H1 (cell line): ENCODE measurements at regions not wholly inside any gene's neighbourhood (a gene's known extent, or its start where the extent isn't known, plus 50 kb on each side); places are given as distances from the start of the nearest gene placed in this dataset.

Experiments used
- CTCF ChIA-PET: fragments of 300-600 bp; sonication (Branson Sonifier 250); formaldehyde crosslinking; loops from one replicate; lab custom pipeline; 2021; ENCODE audit not compliant: partially characterized antibody; lab: Charles Lee
- POLR2A ChIA-PET: fragments of 300-600 bp; sonication (Branson Sonifier 250); formaldehyde crosslinking; loops from one replicate; lab custom pipeline; 2021; ENCODE audit warnings: inconsistent platforms; ENCODE audit not compliant: partially characterized antibody; lab: Charles Lee
- DNase-seq, 2 experiments: peaks; one replicate each; pipeline versions ENCODE4 v3.0.0 to v3.0.0-alpha.2; 2010 to 2022; ENCODE audit warnings: low spot score in 2 of 2, low read depth in 1 of 2, mixed read lengths in 1 of 2
- FAIRE-seq: peaks from 2 replicates; lab custom pipeline; 2011; peaks lifted over from hg19 to GRCh38; lab: Jason Lieb, UNC
- H2AFZ ChIP-seq: 2 replicates; pipeline ENCODE4 v1.8.1; 2012; ENCODE audit warnings: low read length, inconsistent platforms
- H2AK5ac ChIP-seq: 2 replicates; pipeline ENCODE4 v1.6.1; 2013; ENCODE audit warnings: low read depth, low read length
- H2BK120ac ChIP-seq: replicated peaks from 2 replicates; pipeline ENCODE3; 2013; ENCODE audit warnings: low read depth, low read length, inconsistent platforms
- H2BK12ac ChIP-seq: 2 replicates; pipeline ENCODE4 v1.6.1; 2013; ENCODE audit warnings: low read depth, low read length
- H2BK15ac ChIP-seq: 2 replicates; pipeline ENCODE4 v1.6.1; 2013; ENCODE audit warnings: low read length
- H2BK20ac ChIP-seq: 2 replicates; pipeline ENCODE4 v1.6.1; 2013; ENCODE audit warnings: low read length
- H2BK5ac ChIP-seq: 2 replicates; pipeline ENCODE4 v1.6.1; 2013; ENCODE audit warnings: low read depth, low read length
- H3K14ac ChIP-seq: 2 replicates; pipeline ENCODE4 v1.6.1; 2013; ENCODE audit warnings: inconsistent platforms; ENCODE audit not compliant: insufficient read length
- H3K18ac ChIP-seq: 2 replicates; pipeline ENCODE4 v1.6.1; 2013; ENCODE audit warnings: low read length; ENCODE audit errors: extremely low read depth
- H3K23ac ChIP-seq: 2 replicates; pipeline ENCODE4 v1.6.1; 2013; ENCODE audit warnings: inconsistent platforms; ENCODE audit not compliant: insufficient read length
- H3K23me2 ChIP-seq: 2 replicates; pipeline ENCODE4 v1.6.1; 2013; ENCODE audit warnings: low read depth, low read length
- H3K27ac ChIP-seq: 2 replicates; pipeline ENCODE4 v1.6.1; 2011; ENCODE audit warnings: low read depth, low read length, inconsistent platforms
- H3K27me3 ChIP-seq, 4 experiments: replicated peaks in 1 of 4; 1 replicate in 1 of 4; 2 replicates in 3 of 4; pipeline versions ENCODE4 v1.6.1 to v1.8.1; 2011 to 2013; ENCODE audit warnings: low read length in 3 of 4, mild to moderate bottlenecking in 3 of 4, inconsistent platforms in 2 of 4, mixed read lengths in 2 of 4, moderate library complexity in 1 of 4; ENCODE audit not compliant: control insufficient read depth in 3 of 4, insufficient read depth in 3 of 4; ENCODE audit errors: extremely low read depth in 1 of 4
- H3K36me3 ChIP-seq, 4 experiments: 2 replicates each; pipeline versions ENCODE4 v1.6.1 to v1.8.1; 2011 to 2013; ENCODE audit warnings: mild to moderate bottlenecking in 4 of 4, low read length in 3 of 4, moderate library complexity in 2 of 4, control low read depth in 1 of 4, inconsistent platforms in 1 of 4; ENCODE audit not compliant: insufficient read depth in 4 of 4, control insufficient read depth in 2 of 4
- H3K4ac ChIP-seq: replicated peaks from 2 replicates; pipeline ENCODE3; 2013; ENCODE audit warnings: low read length, low read depth, mixed read lengths, inconsistent platforms; ENCODE audit not compliant: insufficient read length
- H3K4me1 ChIP-seq, 4 experiments: replicated peaks in 1 of 4; 1 replicate in 1 of 4; 2 replicates in 3 of 4; pipeline versions ENCODE4 v1.6.1 to v1.8.1; 2011 to 2013; ENCODE audit warnings: low read length in 3 of 4, inconsistent platforms in 2 of 4, mixed read lengths in 1 of 4; ENCODE audit not compliant: insufficient read depth in 4 of 4, control insufficient read depth in 3 of 4
- H3K4me2 ChIP-seq, 2 experiments: 2 replicates each; pipeline versions ENCODE4 v1.6.1 to v1.8.1; 2011 to 2013; ENCODE audit warnings: low read depth in 2 of 2, low read length in 2 of 2, control low read depth in 1 of 2, inconsistent platforms in 1 of 2, mild to moderate bottlenecking in 1 of 2; ENCODE audit not compliant: insufficient read depth in 1 of 2
- H3K4me3 ChIP-seq, 4 experiments: fragments of 200-600, 300-600 bp in 1 of 4; sonication (generic), shearing (Covaris generic), sonication (Bioruptor Twin) in 1 of 4; 2 replicates each; pipeline versions ENCODE4 v1.5.1 to v1.8.1; 2011 to 2016; ENCODE audit warnings: low read length in 4 of 4, low read depth in 3 of 4, control low read depth in 2 of 4, inconsistent platforms in 2 of 4, mild to moderate bottlenecking in 2 of 4, mixed read lengths in 1 of 4, moderate library complexity in 1 of 4; ENCODE audit not compliant: insufficient read depth in 2 of 4; ENCODE audit errors: extremely low read depth in 1 of 4
- H3K56ac ChIP-seq: replicated peaks from 2 replicates; pipeline ENCODE3; 2013; ENCODE audit warnings: low read depth, mild to moderate bottlenecking, mixed read lengths, low read length, inconsistent platforms; ENCODE audit not compliant: insufficient read length
- H3K79me1 ChIP-seq: 2 replicates; pipeline ENCODE4 v1.6.1; 2013; ENCODE audit warnings: low read depth, low read length, control low read depth
- H3K79me2 ChIP-seq, 2 experiments: 2 replicates each; pipeline versions ENCODE4 v1.6.1 to v1.8.1; 2012 to 2013; ENCODE audit warnings: low read length in 2 of 2, mild to moderate bottlenecking in 2 of 2, inconsistent platforms in 1 of 2; ENCODE audit not compliant: insufficient read depth in 2 of 2, control insufficient read depth in 1 of 2
- H3K9ac ChIP-seq, 4 experiments: replicated peaks in 1 of 4; 1 replicate in 1 of 4; 2 replicates in 3 of 4; pipeline versions ENCODE4 v1.6.1 to v1.8.1; 2011 to 2013; ENCODE audit warnings: low read depth in 3 of 4, low read length in 3 of 4, control low read depth in 2 of 4, mild to moderate bottlenecking in 2 of 4, moderate library complexity in 2 of 4, inconsistent platforms in 1 of 4; ENCODE audit errors: extremely low read depth in 1 of 4
- H3K9me3 ChIP-seq, 2 experiments: 2 replicates each; pipeline versions ENCODE4 v1.6.1 to v1.8.1; 2012 to 2013; ENCODE audit warnings: mild to moderate bottlenecking in 2 of 2, moderate library complexity in 2 of 2, control low read depth in 1 of 2, inconsistent platforms in 1 of 2, low read depth in 1 of 2, low read length in 1 of 2, mixed read lengths in 1 of 2; ENCODE audit not compliant: insufficient read depth in 2 of 2
- H4K20me1 ChIP-seq, 2 experiments: replicated peaks in 1 of 2; 2 replicates each; pipeline versions ENCODE3 to v1.8.1; 2011 to 2013; ENCODE audit warnings: inconsistent platforms in 2 of 2, low read length in 2 of 2, mild to moderate bottlenecking in 1 of 2; ENCODE audit not compliant: insufficient read depth in 2 of 2, control insufficient read depth in 1 of 2
- H4K5ac ChIP-seq: 2 replicates; pipeline ENCODE4 v1.6.1; 2013; ENCODE audit warnings: low read length, low read depth, mixed read lengths, inconsistent platforms; ENCODE audit not compliant: insufficient read length
- H4K8ac ChIP-seq: 2 replicates; pipeline ENCODE4 v1.8.0; 2013; ENCODE audit warnings: mild to moderate bottlenecking, moderate library complexity, low read length, inconsistent platforms; ENCODE audit not compliant: insufficient read depth; ENCODE audit errors: extremely low read depth
- H4K91ac ChIP-seq: replicated peaks from 2 replicates; pipeline ENCODE3; 2013; ENCODE audit warnings: low read length, mixed read lengths, inconsistent platforms; ENCODE audit not compliant: insufficient read length
- CBX8 ChIP-seq: fragments of 300-800, 300-1000 bp; sonication (generic); IDR thresholded peaks from 2 replicates; pipeline ENCODE4 v1.7.1; 2016; ENCODE audit warnings: low read depth, low read length, borderline replicate concordance
- CHD2 ChIP-seq: IDR thresholded peaks from 2 replicates; pipeline ENCODE4 v1.6.1; 2012; ENCODE audit warnings: low read length, improper control_type of control experiment
- GABPA ChIP-seq: IDR thresholded peaks from 2 replicates; pipeline ENCODE4 v1.6.1; 2011; ENCODE audit warnings: mild to moderate bottlenecking, low read length, moderate library complexity, borderline replicate concordance; ENCODE audit not compliant: insufficient read depth
- HDAC6 ChIP-seq: IDR thresholded peaks from one replicate; pipeline ENCODE4 v1.7.1; 2012; ENCODE audit warnings: low read depth, mild to moderate bottlenecking, inconsistent platforms, low read length, moderate library complexity
- JUN ChIP-seq: IDR thresholded peaks from 2 replicates; pipeline ENCODE4 v1.6.1; 2011; ENCODE audit warnings: low read depth, mild to moderate bottlenecking, improper control_type of control experiment, low read length
- JUND ChIP-seq: IDR thresholded peaks from 2 replicates; pipeline ENCODE4 v1.6.1; 2011; ENCODE audit warnings: mild to moderate bottlenecking, improper control_type of control experiment, low read length
- KDM4A ChIP-seq: IDR thresholded peaks from one replicate; pipeline ENCODE4 v1.7.1; 2012; ENCODE audit warnings: low read depth, mild to moderate bottlenecking, moderate library complexity, low read length, inconsistent platforms; ENCODE audit not compliant: severe bottlenecking
- KDM5A ChIP-seq: fragments of 200-600 bp; IDR thresholded peaks from 2 replicates; pipeline ENCODE4 v1.7.1; 2012; ENCODE audit warnings: mild to moderate bottlenecking, low read length, inconsistent platforms, mixed read lengths
- PHF8 ChIP-seq: fragments of 200-600 bp; sonication (generic); conservative IDR thresholded peaks from 2 replicates; pipeline ENCODE4 v1.7.1; 2012; ENCODE audit warnings: low read depth, mild to moderate bottlenecking, inconsistent platforms, low read length, moderate library complexity
- POLR2AphosphoS5 ChIP-seq: IDR thresholded peaks from 2 replicates; pipeline ENCODE4 v1.6.1; 2011; ENCODE audit warnings: low read depth, low read length
- POU5F1 ChIP-seq: IDR thresholded peaks from 2 replicates; pipeline ENCODE4 v1.6.1; 2011; ENCODE audit warnings: low read depth, mild to moderate bottlenecking, low read length, moderate library complexity
- RBBP5 ChIP-seq: IDR thresholded peaks from 2 replicates; pipeline ENCODE4 v1.7.1; 2012; ENCODE audit warnings: low read depth, mild to moderate bottlenecking, inconsistent platforms, low read length, moderate library complexity, borderline replicate concordance
- SAP30 ChIP-seq: fragments of 300-600 bp; sonication (generic); IDR thresholded peaks from 2 replicates; pipeline ENCODE4 v1.7.1; 2012; ENCODE audit warnings: low read length, moderate library complexity, mild to moderate bottlenecking, inconsistent platforms; ENCODE audit not compliant: insufficient read depth, insufficient replicate concordance
- SP1 ChIP-seq: IDR thresholded peaks from 2 replicates; pipeline ENCODE4 v1.6.1; 2011; ENCODE audit warnings: low read depth, low read length
- SUZ12 ChIP-seq: fragments of 200-600 bp; sonication (generic); IDR thresholded peaks from 2 replicates; pipeline ENCODE4 v1.6.1; 2012; ENCODE audit warnings: mild to moderate bottlenecking, inconsistent platforms, low read length, moderate library complexity, mixed read lengths
- ZNF274 ChIP-seq: IDR thresholded peaks from 2 replicates; pipeline ENCODE4 v1.7.0; 2012; ENCODE audit warnings: low read length, borderline replicate concordance; ENCODE audit errors: extremely low read depth
- WGBS, 2 experiments: shearing (Covaris generic) in 1 of 2; methylation state at CpG; one replicate each; pipeline versions ENCODE4 v1.1.6 to v1.1.7; 2013 to 2015; ENCODE audit warnings: low lambda C conversion rate in 2 of 2, mixed read lengths in 2 of 2, inconsistent platforms in 1 of 2, low coverage in 1 of 2, missing lambda C conversion rate in 1 of 2; ENCODE audit not compliant: insufficient replicate concordance in 2 of 2, insufficient coverage in 1 of 2, insufficient read length in 1 of 2; ENCODE audit errors: extremely low coverage in 1 of 2, missing lambda C conversion rate in 1 of 2; 5-methylcytosine and 5-hydroxymethylcytosine counted together

GRCh38 chr6:155787168-155787567 lies 331.5 kb upstream of the NOX3 start:
- no peak overlapping the region for H3K14ac ChIP-seq
- no peak overlapping the region for H3K27ac ChIP-seq
- H2BK5ac ChIP-seq, result no peak overlapping the region
- no peak overlapping the region for H3K18ac ChIP-seq
- no peak overlapping the region for H3K56ac ChIP-seq
- no peak overlapping the region for H4K5ac ChIP-seq
- peaks cover 7 to 8% of the 10 kb centered on the region in 2 experiments for H3K9me3 ChIP-seq
- H3K79me1 ChIP-seq, result no peaks in the 10 kb centered on the region
- H2AK5ac ChIP-seq, result no peak overlapping the region
- no peaks in the 10 kb centered on the region for H3K79me2 ChIP-seq
- H3K4me1 ChIP-seq, result peaks cover 0 to 5% (median 0%) of the 10 kb centered on the region in 4 experiments; a peak in 2 of 7 replicates
- peak overlapping the region; percentile 60; the same call in 1 of the 2 replicates for H2BK12ac ChIP-seq
- H3K23ac ChIP-seq, result no peak overlapping the region
- H3K4me2 ChIP-seq, result no peak overlapping the region
- no peaks in the 10 kb centered on the region for H3K36me3 ChIP-seq
- H3K27me3 ChIP-seq, result no peaks in the 10 kb centered on the region
- DNase-seq, result no peak
- ChIA-PET POLR2A (no interaction called here), CTCF (interaction anchor here (1.3 kb wide), 1 partner anchor 9 kb away, joined by 4 read pairs; no protein-coding TSS in a partner anchor)
- H3K23me2 ChIP-seq, result no peaks in the 10 kb centered on the region
- no peak overlapping the region for H3K9ac ChIP-seq
- 98% methylated on average over 5 of the region's 5 CpGs; no CpG with 5 or more reads in 1 of the 2 experiments for WGBS, 2 experiments
- H2AFZ ChIP-seq, result no peak overlapping the region
- H2BK120ac ChIP-seq, result no peak overlapping the region
- H4K91ac ChIP-seq, result no peak overlapping the region
- H3K4ac ChIP-seq, result no peak overlapping the region
- no peak overlapping the region for H3K4me3 ChIP-seq
- H4K20me1 ChIP-seq, result no peaks in the 10 kb centered on the region
- no peak overlapping the region for H2BK20ac ChIP-seq
- no peak overlapping the region for H2BK15ac ChIP-seq
- no peak for FAIRE-seq
- no peak overlapping the region for H4K8ac ChIP-seq
- no peak for TF ChIP-seq GABPA
- TF ChIP-seq ZNF274, result no peak
- no peak for TF ChIP-seq POU5F1
- no peak for TF ChIP-seq SP1
- no peak for TF ChIP-seq CHD2
- no peak for TF ChIP-seq POLR2AphosphoS5
- no peak for TF ChIP-seq SAP30
- TF ChIP-seq SUZ12, result no peak
- no peak for TF ChIP-seq KDM5A
- TF ChIP-seq HDAC6, result no peak
- no peak for TF ChIP-seq RBBP5
- TF ChIP-seq CBX8, result no peak
- TF ChIP-seq PHF8, result no peak
- TF ChIP-seq JUND, result no peak
- TF ChIP-seq KDM4A, result no peak
- TF ChIP-seq JUN, result no peak
